Activated T-helper 9 cell treated with anti-CD3 and anti-CD28 coated beads, Interleukin-2, amount 50 U/mL, for 16 hours (primary cell): ENCODE measurements at regions not wholly inside any gene's neighbourhood (a gene's known extent, or its start where the extent isn't known, plus 50 kb on each side); places are given as distances from the start of the nearest gene placed in this dataset.

Source experiments
- DNase-seq: peaks from one replicate; pipeline ENCODE4 v3.0.0-alpha.2; 2020; ENCODE audit warnings: low read depth

DNA sequence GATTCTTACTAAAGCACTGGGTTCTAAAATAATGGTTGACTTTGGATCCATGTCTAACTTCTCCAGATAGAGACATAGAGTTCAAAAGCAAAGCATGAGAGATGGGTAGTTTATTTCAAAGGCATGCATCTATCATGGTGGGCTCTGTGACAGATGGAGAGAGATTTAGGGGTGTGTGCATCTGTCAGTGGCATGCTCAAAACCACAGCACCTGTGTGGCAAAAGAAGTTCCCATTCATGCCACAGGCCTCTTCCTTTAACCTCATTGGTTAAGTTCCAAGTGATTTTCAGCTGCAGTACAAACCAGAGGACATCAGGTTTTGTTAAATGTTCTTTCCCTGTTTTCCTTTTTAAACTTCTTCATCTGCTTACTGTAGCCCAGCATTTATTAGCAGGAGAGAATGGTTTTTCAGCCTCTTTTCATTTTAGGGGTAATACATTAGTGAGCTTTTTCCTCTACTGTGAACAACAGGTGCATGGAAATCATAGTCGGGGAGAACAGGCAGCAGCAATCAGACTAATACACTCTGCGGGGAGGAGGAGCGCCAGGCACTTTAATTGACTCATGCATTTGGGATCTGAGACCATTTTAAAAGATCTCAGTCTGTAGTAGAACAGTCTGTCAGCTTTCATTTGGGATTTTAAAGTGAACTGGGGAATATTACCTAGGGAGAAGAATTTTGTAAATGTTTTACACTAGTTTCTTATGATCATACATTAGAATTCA is 52.4 kb upstream of the UPP2 start:
- DNase-seq, result no peak

DNA sequence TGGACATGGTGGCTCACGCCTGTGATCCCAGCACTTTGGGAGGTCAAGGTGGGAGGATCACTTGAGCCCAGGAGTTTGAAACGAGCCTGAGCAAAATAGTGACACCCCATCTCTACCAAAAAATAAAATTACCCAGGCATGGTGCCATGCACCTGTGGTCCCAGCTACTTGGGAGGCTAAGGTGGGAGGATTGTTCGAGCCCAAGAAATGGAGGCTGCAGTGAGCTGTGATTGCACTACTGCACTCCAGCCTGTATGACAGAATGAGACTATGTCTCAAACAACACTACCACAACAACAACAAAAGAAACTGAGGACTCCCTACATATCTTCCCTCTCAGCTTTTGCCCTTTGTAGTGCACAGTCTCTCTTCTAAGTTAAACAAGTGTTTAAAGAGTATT is 53.3 kb upstream of the UPP2 start:
- DNase-seq, result no peak

- no peak for DNase-seq
These were observed 54.5 kb upstream of the UPP2 start for GRCh38 chr2:158047156-158047611.

GRCh38 chr2:158046121-158046880 is 55.4 kb upstream of the UPP2 start:
- DNase-seq, result no peak

GRCh38 chr2:158045362-158045761 is 56.3 kb upstream of the UPP2 start:
- DNase-seq, result no peak

GRCh38 chr2:158043181-158043948 is 58.3 kb upstream of the UPP2 start:
- no peak for DNase-seq

GRCh38 chr2:158042666-158043065 is 59.0 kb upstream of the UPP2 start:
- no peak for DNase-seq

- DNase-seq, result no peak
These were observed 59.4 kb upstream of the UPP2 start for GRCh38 chr2:158042245-158042644.

GRCh38 chr2:158041400-158041799 is 60.3 kb upstream of the UPP2 start:
- no peak for DNase-seq

DNA sequence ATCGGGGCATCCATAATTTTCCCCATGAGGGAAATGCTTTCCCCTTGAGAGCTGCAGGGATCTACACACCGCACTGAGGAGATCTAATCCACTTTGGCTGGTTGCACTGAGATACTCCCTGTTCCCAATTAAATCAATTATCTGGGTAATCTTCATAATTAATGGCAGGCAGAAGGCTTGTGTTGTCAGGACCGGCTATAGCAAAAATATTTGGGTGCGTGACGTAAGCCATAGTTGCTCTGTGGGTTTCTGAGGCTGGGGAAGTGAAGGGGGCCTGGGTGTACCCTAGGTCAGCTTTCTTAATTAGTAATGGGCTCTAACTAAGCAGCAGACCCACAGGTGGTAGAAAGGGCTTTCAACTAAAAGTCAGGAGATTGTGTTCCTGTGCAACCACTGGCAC is 62.8 kb upstream of the UPP2 start:
- DNase-seq, result no peak

- DNase-seq, result no peak
These were observed 67.3 kb upstream of the UPP2 start for GRCh38 chr2:158034198-158034866.

DNA sequence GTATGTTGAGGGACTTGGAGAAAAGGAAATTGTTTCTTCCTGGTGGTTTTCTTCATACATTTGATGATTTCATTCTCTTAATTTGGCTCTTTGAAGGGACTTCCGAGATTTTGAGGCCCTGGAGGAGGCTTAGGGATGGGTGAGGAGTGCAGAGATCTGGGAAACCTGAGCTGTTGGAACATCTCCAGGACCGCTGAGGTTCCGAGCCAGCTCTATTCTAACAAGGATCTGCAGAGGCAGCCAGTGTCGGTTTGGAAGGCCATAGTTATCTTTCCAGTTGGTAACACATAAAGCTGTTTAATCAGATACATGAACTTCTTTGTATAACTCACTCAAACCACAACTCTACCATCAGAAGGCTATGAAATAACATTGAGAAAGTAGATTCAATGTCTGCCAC is 70.3 kb upstream of the UPP2 start:
- DNase-seq, result no peak

DNA sequence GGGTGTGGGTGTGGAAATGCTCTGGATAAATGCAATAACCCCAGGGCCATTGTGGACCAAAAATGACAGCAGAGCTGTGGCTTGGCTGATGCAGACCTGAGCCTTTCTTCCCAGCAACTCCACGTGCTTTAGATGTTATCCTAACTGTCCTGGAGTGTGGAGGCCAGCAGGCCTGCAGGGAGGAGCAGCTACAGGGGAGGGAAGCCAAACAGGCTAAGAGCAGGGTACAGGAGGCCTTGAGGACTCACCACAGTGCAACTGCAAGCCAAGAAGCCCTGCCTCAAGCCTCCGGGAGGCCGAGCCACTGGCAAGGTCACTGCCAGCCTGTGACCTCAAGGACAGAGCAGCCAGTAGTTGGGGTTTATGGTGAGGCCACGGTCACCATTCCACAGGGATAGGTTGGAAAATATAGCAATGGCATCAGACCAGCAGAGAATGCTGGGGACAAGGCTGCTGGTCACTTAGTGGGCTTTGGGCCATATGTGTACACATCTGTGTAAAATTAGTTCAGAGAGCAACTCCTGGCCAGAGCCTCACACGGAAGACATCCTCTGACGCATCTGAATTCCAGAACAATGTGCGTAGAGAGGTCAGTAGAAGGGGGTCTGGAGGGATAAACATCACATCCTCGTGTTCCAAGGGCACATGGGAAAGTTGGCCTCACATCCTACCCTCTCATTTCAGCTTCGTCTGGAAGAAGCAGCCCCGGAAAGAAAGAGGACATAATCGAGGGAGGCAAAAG is 76.2 kb upstream of the UPP2 start:
- DNase-seq, result no peak

- peak; percentile 19 for DNase-seq
These were observed 77.3 kb upstream of the UPP2 start for GRCh38 chr2:158024288-158024898.

- DNase-seq, result no peak
These were observed 78.8 kb upstream of the UPP2 start for GRCh38 chr2:158022888-158023287.

DNA sequence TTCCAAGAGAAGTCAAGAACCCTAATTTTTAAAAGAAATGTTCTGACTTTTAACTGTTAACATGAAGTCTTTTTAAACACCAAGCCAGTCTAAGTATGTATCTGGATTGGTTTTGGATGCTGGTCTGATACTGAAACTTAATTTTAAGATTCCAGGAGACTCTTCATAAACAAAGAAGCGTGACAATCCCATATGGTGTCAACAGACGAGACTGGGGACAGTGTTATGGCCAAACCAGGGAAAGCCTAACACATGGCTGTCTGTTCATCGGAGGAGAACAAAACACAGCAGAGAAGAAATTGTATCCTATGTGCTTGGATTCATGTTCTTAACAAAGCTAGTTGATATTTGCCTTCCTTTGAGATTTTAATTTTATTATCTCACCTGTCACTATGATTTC is 80.5 kb upstream of the UPP2 start:
- DNase-seq, result no peak

- no peak for DNase-seq
These were observed 86.1 kb upstream of the UPP2 start for GRCh38 chr2:158015428-158016076.

DNA sequence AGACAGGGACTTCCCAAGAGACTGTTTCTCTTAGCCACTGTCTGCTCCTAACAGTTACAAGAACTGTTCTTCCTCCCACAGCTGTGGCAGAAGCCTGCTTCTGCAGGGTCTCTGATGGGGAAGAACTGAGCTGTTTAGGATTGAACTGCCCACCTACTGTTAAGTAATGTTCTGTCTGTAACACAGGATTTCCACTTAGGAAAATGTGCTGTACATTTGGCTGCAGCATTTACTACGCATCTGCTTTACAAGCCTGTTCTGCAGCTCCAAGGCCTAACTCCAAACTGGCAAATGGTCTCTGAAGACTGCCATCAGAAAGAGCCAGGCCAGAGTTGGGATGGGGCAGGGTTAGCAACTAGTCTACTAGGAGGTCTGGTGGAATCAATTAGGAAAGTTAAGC is 87.8 kb upstream of the UPP2 start:
- DNase-seq, result no peak

DNA sequence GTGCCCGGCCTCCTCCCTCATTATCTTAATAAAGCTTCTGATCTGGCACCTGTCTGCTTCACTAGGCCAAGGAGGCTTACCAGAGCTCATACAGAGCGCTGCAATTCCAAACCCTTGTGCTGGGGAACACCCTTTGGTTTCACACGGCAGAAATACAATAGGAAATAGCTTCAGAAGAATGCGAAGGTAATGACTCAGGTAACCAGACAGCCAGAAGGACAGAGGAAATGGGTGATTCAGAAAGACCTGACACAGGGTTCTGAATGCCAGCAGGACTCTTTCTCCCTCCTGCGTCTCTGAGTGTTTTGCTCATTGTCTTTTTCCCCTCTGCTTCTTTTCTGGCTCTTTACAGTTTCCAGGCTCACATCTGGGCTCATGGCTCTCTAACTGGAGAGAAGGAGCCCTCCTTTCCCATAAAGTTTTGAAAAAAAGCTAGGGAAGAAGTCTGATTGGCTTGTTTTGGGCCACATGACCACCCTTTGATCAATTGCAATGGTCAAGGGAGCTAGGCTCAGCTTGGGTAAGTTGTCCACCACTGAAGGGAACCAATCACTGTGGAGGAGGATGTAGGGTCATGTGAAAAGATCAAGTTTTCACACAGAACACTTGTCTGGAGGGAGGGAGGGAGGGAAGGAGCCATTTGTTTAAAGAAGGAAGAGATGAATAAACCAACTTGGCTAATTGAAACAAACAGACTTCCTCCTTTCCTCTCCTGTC is 90.5 kb upstream of the UPP2 start:
- no peak for DNase-seq

DNA sequence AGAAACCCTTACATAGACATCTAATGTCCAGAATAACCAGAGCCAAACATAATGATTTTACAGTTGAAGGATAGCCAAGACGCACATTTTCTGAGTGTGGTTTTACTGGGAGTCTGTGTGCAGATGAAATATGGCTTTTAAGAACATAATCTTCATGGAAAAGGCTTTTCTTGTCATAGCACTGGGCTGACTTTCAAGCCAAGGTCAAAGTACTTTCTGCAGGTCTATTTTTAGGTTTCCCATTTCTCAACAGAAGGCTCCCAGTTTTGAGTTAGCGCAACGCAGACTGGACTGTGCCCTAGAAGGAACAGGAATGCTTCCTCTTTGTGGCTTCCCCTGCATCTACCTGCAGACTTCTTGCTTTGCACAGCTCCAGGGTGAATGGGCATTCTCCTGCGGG is 92.3 kb upstream of the UPP2 start:
- DNase-seq, result no peak
